ENCODE measurements at regions not wholly inside any gene's neighbourhood (a gene's known extent, or its start where the extent isn't known, plus 50 kb on each side); places are given as distances from the start of the nearest gene placed in this dataset.

- TF ChIP-seq SP1 (IDR thresholded peaks at IDR 0.05) = no peak
- TF ChIP-seq FOXA1 (IDR thresholded peaks at IDR 0.05) = no peak
- TF ChIP-seq FOXK2 (IDR thresholded peaks at IDR 0.05) = no peak
- no peak for TF ChIP-seq TARDBP (IDR thresholded peaks at IDR 0.05)
- no peak for TF ChIP-seq NFRKB (IDR thresholded peaks at IDR 0.05)
- TF ChIP-seq ZNF384 (IDR thresholded peaks at IDR 0.05) = no peak
Observed at GRCh38 chr16:86022381-86022960, 123.5 kb downstream of the IRF8 start.
